ENCODE measurements at regions not wholly inside any gene's neighbourhood (a gene's known extent, or its start where the extent isn't known, plus 50 kb on each side); places are given as distances from the start of the nearest gene placed in this dataset.

GRCh38 chr18:61736133-61736532, 156.7 kb downstream of the RNF152 start:
- H3K36me3 Mint-ChIP-seq = no peaks in the 10 kb centered on the region
- H3K4me1 Mint-ChIP-seq = no peaks in the 10 kb centered on the region

GRCh38 chr18:61735564-61736102, 157.2 kb downstream of the RNF152 start:
- Mint-ChIP-seq H3K36me3 (no peaks in the 10 kb centered on the region), H3K4me1 (no peaks in the 10 kb centered on the region), H3K4me3 (no peak overlapping the region), H3K9me3 (no peaks in the 10 kb centered on the region), H3K27me3 (no peaks in the 10 kb centered on the region), H3K27ac (no peak overlapping the region)
- CTCF ChIA-PET = no interaction called here
- no peak for DNase-seq

More at GRCh38 chr18:61736133-61736532, 156.7 kb downstream of the RNF152 start:
- CTCF ChIA-PET = no interaction called here
- Mint-ChIP-seq H3K27ac (no peak overlapping the region), H3K4me3 (no peak overlapping the region), H3K9me3 (no peaks in the 10 kb centered on the region), H3K27me3 (no peaks in the 10 kb centered on the region)
- no peak for DNase-seq

- H3K4me1 Mint-ChIP-seq = no peaks in the 10 kb centered on the region
- CTCF ChIA-PET = no interaction called here
- H3K9me3 Mint-ChIP-seq = no peaks in the 10 kb centered on the region
- no peak overlapping the region for H3K27ac Mint-ChIP-seq
- no peak for DNase-seq
- H3K27me3 Mint-ChIP-seq = no peaks in the 10 kb centered on the region
- H3K4me3 Mint-ChIP-seq = no peak overlapping the region
- H3K36me3 Mint-ChIP-seq = no peaks in the 10 kb centered on the region
These were observed 158.4 kb downstream of the RNF152 start for GRCh38 chr18:61734396-61734795.

- H3K27me3 Mint-ChIP-seq = no peaks in the 10 kb centered on the region
- no peak for DNase-seq
- H3K36me3 Mint-ChIP-seq = no peaks in the 10 kb centered on the region
- H3K27ac Mint-ChIP-seq = no peak overlapping the region
- no peak overlapping the region for H3K4me3 Mint-ChIP-seq
- CTCF ChIA-PET = no interaction called here
- H3K4me1 Mint-ChIP-seq = no peaks in the 10 kb centered on the region
- no peaks in the 10 kb centered on the region for H3K9me3 Mint-ChIP-seq
These were observed 160.0 kb downstream of the RNF152 start for GRCh38 chr18:61732854-61733253.

GRCh38 chr18:61731693-61732376, 161.0 kb downstream of the RNF152 start:
- no peak for DNase-seq
- Mint-ChIP-seq H3K27ac (no peak overlapping the region), H3K4me1 (no peaks in the 10 kb centered on the region), H3K36me3 (no peaks in the 10 kb centered on the region), H3K4me3 (no peak overlapping the region), H3K9me3 (no peaks in the 10 kb centered on the region), H3K27me3 (no peaks in the 10 kb centered on the region)
- CTCF ChIA-PET = no interaction called here

GRCh38 chr18:61731178-61731577, 161.6 kb downstream of the RNF152 start:
- CTCF ChIA-PET = no interaction called here
- H3K4me3 Mint-ChIP-seq = no peak overlapping the region
- H3K27me3 Mint-ChIP-seq = no peaks in the 10 kb centered on the region
- no peaks in the 10 kb centered on the region for H3K4me1 Mint-ChIP-seq
- no peak for DNase-seq
- no peaks in the 10 kb centered on the region for H3K36me3 Mint-ChIP-seq
- H3K27ac Mint-ChIP-seq = no peak overlapping the region
- H3K9me3 Mint-ChIP-seq = no peaks in the 10 kb centered on the region

GRCh38 chr18:61729322-61729721, 163.5 kb downstream of the RNF152 start:
- CTCF ChIA-PET = interaction anchor here (0.6 kb wide), 1 partner anchor 36 kb away, joined by 4 read pairs; no protein-coding TSS in a partner anchor
- Mint-ChIP-seq H3K27me3 (no peaks in the 10 kb centered on the region), H3K4me1 (no peaks in the 10 kb centered on the region), H3K36me3 (no peaks in the 10 kb centered on the region), H3K9me3 (no peaks in the 10 kb centered on the region), H3K27ac (no peak overlapping the region), H3K4me3 (no peak overlapping the region)
- no peak for DNase-seq

- no peaks in the 10 kb centered on the region for H3K27me3 Mint-ChIP-seq
- no peak overlapping the region for H3K27ac Mint-ChIP-seq
- no peaks in the 10 kb centered on the region for H3K4me1 Mint-ChIP-seq
- no peaks in the 10 kb centered on the region for H3K36me3 Mint-ChIP-seq
- no peaks in the 10 kb centered on the region for H3K9me3 Mint-ChIP-seq
- H3K4me3 Mint-ChIP-seq = no peak overlapping the region
- CTCF ChIA-PET = no interaction called here
- no peak for DNase-seq
These were observed 165.3 kb downstream of the RNF152 start for GRCh38 chr18:61727241-61728193.

- Mint-ChIP-seq H3K4me1 (no peaks in the 10 kb centered on the region), H3K36me3 (no peaks in the 10 kb centered on the region), H3K4me3 (no peak overlapping the region), H3K27me3 (no peaks in the 10 kb centered on the region), H3K27ac (no peak overlapping the region), H3K9me3 (no peaks in the 10 kb centered on the region)
- DNase-seq = no peak
- CTCF ChIA-PET = no interaction called here
These were observed 168.3 kb downstream of the RNF152 start for GRCh38 chr18:61724532-61724931.

GRCh38 chr18:61722247-61722646, 170.6 kb downstream of the RNF152 start:
- no peaks in the 10 kb centered on the region for H3K4me1 Mint-ChIP-seq
- H3K27me3 Mint-ChIP-seq = no peaks in the 10 kb centered on the region
- no peaks in the 10 kb centered on the region for H3K9me3 Mint-ChIP-seq
- H3K36me3 Mint-ChIP-seq = no peaks in the 10 kb centered on the region
- DNase-seq = no peak
- no peak overlapping the region for H3K27ac Mint-ChIP-seq
- CTCF ChIA-PET = no interaction called here
- H3K4me3 Mint-ChIP-seq = no peak overlapping the region

- CTCF ChIA-PET = no interaction called here
- no peak for DNase-seq
- H3K4me1 Mint-ChIP-seq = no peaks in the 10 kb centered on the region
- no peak overlapping the region for H3K27ac Mint-ChIP-seq
- no peak overlapping the region for H3K4me3 Mint-ChIP-seq
- H3K36me3 Mint-ChIP-seq = no peaks in the 10 kb centered on the region
- H3K9me3 Mint-ChIP-seq = no peaks in the 10 kb centered on the region
- no peaks in the 10 kb centered on the region for H3K27me3 Mint-ChIP-seq
These were observed 172.3 kb downstream of the RNF152 start for GRCh38 chr18:61720496-61720895.

- H3K4me3 Mint-ChIP-seq = no peak overlapping the region
- CTCF ChIA-PET = no interaction called here
- H3K27ac Mint-ChIP-seq = no peak overlapping the region
- no peak for DNase-seq
- H3K4me1 Mint-ChIP-seq = no peaks in the 10 kb centered on the region
- H3K9me3 Mint-ChIP-seq = no peaks in the 10 kb centered on the region
- no peaks in the 10 kb centered on the region for H3K27me3 Mint-ChIP-seq
- no peaks in the 10 kb centered on the region for H3K36me3 Mint-ChIP-seq
These were observed 173.1 kb downstream of the RNF152 start for GRCh38 chr18:61719671-61720070.

- H3K36me3 Mint-ChIP-seq = no peaks in the 10 kb centered on the region
- no peaks in the 10 kb centered on the region for H3K27me3 Mint-ChIP-seq
- no peak overlapping the region for H3K4me3 Mint-ChIP-seq
- H3K9me3 Mint-ChIP-seq = no peaks in the 10 kb centered on the region
- CTCF ChIA-PET = no interaction called here
- no peak overlapping the region for H3K27ac Mint-ChIP-seq
- H3K4me1 Mint-ChIP-seq = no peaks in the 10 kb centered on the region
- no peak for DNase-seq
These were observed 173.9 kb downstream of the RNF152 start for GRCh38 chr18:61718944-61719343.

GRCh38 chr18:61714421-61714820, 178.4 kb downstream of the RNF152 start:
- H3K27ac Mint-ChIP-seq = no peak overlapping the region
- H3K9me3 Mint-ChIP-seq = no peaks in the 10 kb centered on the region
- no peaks in the 10 kb centered on the region for H3K27me3 Mint-ChIP-seq
- H3K36me3 Mint-ChIP-seq = no peaks in the 10 kb centered on the region
- H3K4me3 Mint-ChIP-seq = no peak overlapping the region
- CTCF ChIA-PET = no interaction called here
- no peaks in the 10 kb centered on the region for H3K4me1 Mint-ChIP-seq
- no peak for DNase-seq

- no peak overlapping the region for H3K4me3 Mint-ChIP-seq
These were observed 179.3 kb downstream of the RNF152 start for GRCh38 chr18:61713502-61713901.

More at GRCh38 chr18:61713502-61713901, 179.3 kb downstream of the RNF152 start:
- H3K27me3 Mint-ChIP-seq = no peaks in the 10 kb centered on the region
- CTCF ChIA-PET = no interaction called here
- H3K27ac Mint-ChIP-seq = no peak overlapping the region
- DNase-seq = no peak
- no peaks in the 10 kb centered on the region for H3K4me1 Mint-ChIP-seq
- H3K36me3 Mint-ChIP-seq = no peaks in the 10 kb centered on the region
- no peaks in the 10 kb centered on the region for H3K9me3 Mint-ChIP-seq

Data from activated naive CD4-positive, alpha-beta T cell treated with anti-CD3 and anti-CD28 coated beads, Interleukin-2, amount 10 ng/mL, durations not matched to agents 7 days and 5 days (primary cell).